HAP-1 (cell line): ENCODE measurements at regions not wholly inside any gene's neighbourhood (a gene's known extent, or its start where the extent isn't known, plus 50 kb on each side); places are given as distances from the start of the nearest gene placed in this dataset.
A peak's percentile ranks its signal among the peaks of the same experiment; 100 is the strongest.

ENCODE experiments used
- DNase-seq, 2 experiments: peaks; one replicate each; pipeline ENCODE4 v3.0.0-alpha.2; 2016 to 2020; ENCODE audit warnings: low spot score in 2 of 2
- H3K27me3 ChIP-seq: fragments of 250-450 bp; sonication (Bioruptor Pico); 2 replicates; pipeline ENCODE4 v1.5.1; 2020; ENCODE audit warnings: low read depth, mild to moderate bottlenecking, moderate library complexity
- H3K36me3 ChIP-seq: fragments of 250-450 bp; sonication (Bioruptor Pico); replicated peaks from 2 replicates; pipeline ENCODE4 v1.5.1; 2020; ENCODE audit warnings: mild to moderate bottlenecking
- H3K4me1 ChIP-seq: fragments of 250-450 bp; sonication (Bioruptor Pico); 2 replicates; pipeline ENCODE4 v1.5.1; 2020; ENCODE audit warnings: mild to moderate bottlenecking
- H3K4me3 ChIP-seq: fragments of 250-450 bp; sonication (Bioruptor Pico); 2 replicates; pipeline ENCODE4 v1.5.1; 2020; ENCODE audit warnings: mild to moderate bottlenecking, moderate library complexity
- H3K9me3 ChIP-seq: fragments of 250-450 bp; sonication (Bioruptor Pico); 2 replicates; pipeline ENCODE4 v1.5.1; 2020; ENCODE audit warnings: mild to moderate bottlenecking, moderate library complexity
- in situ Hi-C: fragments of 300-500 bp; cut with MboI; formaldehyde crosslinking; loops from 3 replicates; pipeline ENCODE4 v1.14.3; 2020; ENCODE audit warnings: low sequenced_read_pairs, inconsistent platforms, mixed read lengths

DNA sequence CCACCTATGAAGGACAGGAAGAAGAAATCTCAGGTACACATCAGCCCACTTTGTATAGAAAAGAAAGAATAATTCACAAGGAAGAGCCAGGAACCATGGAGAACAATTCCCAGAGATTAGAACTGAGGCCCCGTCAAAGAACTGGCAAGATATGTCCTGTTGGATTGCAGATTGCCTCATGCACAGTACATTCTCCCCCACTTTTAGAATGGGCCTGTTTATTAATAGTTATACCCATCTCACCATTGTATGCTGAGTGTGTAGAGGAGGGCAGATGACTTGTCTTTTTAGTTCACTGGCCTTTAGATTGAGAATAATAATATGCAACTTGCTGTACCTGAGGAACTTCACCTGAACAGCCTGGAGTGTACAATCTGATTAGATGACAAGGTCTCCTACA, 315.6 kb upstream of the HAND2 start:
- Histone ChIP-seq H3K27me3 (no peaks in the 10 kb centered on the region), H3K9me3 (no peaks in the 10 kb centered on the region; the same call in 1 of the 2 replicates), H3K4me1 (no peaks in the 10 kb centered on the region), H3K36me3 (no peaks in the 10 kb centered on the region), H3K4me3 (no peak overlapping the region)
- in situ Hi-C loops = no loop called here
- no peak for DNase-seq

GRCh38 chr4:173839865-173840264, 309.8 kb upstream of the HAND2 start:
- no peaks in the 10 kb centered on the region for H3K36me3 ChIP-seq
- H3K4me3 ChIP-seq = no peak overlapping the region
- in situ Hi-C loops = no loop called here
- H3K27me3 ChIP-seq = no peaks in the 10 kb centered on the region
- H3K4me1 ChIP-seq = peaks cover 7% of the 10 kb centered on the region
- H3K9me3 ChIP-seq = no peaks in the 10 kb centered on the region; the same call in 1 of the 2 replicates
- DNase-seq = no peak

GRCh38 chr4:173837517-173837916, 307.5 kb upstream of the HAND2 start:
- in situ Hi-C loops = no loop called here
- no peak overlapping the region for H3K4me3 ChIP-seq
- no peaks in the 10 kb centered on the region for H3K36me3 ChIP-seq
- no peaks in the 10 kb centered on the region for H3K27me3 ChIP-seq
- no peaks in the 10 kb centered on the region for H3K9me3 ChIP-seq
- no peak for DNase-seq
- peaks cover 7% of the 10 kb centered on the region for H3K4me1 ChIP-seq

DNA sequence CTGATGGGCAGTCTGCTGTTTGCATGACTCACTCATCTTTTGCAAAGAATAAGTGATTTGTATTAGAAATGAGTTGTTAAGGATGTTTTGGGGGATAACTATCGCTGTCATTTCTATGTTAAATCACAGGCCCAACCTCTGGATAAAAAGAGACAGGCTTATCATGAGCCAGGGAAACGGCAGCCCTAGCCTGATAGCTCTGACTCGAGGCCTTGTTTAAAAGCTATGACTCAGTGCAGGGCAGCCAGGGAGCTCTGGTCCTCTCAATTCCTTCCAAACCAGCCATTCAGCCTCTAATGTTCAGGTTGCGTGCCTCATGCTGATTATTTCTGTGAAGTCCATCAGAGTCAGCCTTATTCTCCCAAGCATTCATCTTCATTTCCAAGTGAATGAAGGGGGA, 305.9 kb upstream of the HAND2 start:
- H3K4me3 ChIP-seq = no peak overlapping the region
- H3K9me3 ChIP-seq = no peaks in the 10 kb centered on the region
- H3K27me3 ChIP-seq = no peaks in the 10 kb centered on the region
- peaks cover 7% of the 10 kb centered on the region for H3K4me1 ChIP-seq
- no peaks in the 10 kb centered on the region for H3K36me3 ChIP-seq
- peak; percentile 68 to 80 for DNase-seq
- in situ Hi-C loops = no loop called here

GRCh38 chr4:173834151-173834550, 304.1 kb upstream of the HAND2 start:
- Histone ChIP-seq H3K36me3 (no peaks in the 10 kb centered on the region), H3K9me3 (no peaks in the 10 kb centered on the region), H3K4me3 (no peak overlapping the region), H3K27me3 (no peaks in the 10 kb centered on the region), H3K4me1 (peaks cover 7% of the 10 kb centered on the region)
- in situ Hi-C loops = no loop called here
- no peak for DNase-seq

GRCh38 chr4:173829565-173829964, 299.5 kb upstream of the HAND2 start:
- no peak for DNase-seq
- H3K9me3 ChIP-seq = no peaks in the 10 kb centered on the region
- no peaks in the 10 kb centered on the region for H3K36me3 ChIP-seq
- no peaks in the 10 kb centered on the region for H3K27me3 ChIP-seq
- H3K4me3 ChIP-seq = no peak overlapping the region
- no peaks in the 10 kb centered on the region for H3K4me1 ChIP-seq
- in situ Hi-C loops = no loop called here

DNA sequence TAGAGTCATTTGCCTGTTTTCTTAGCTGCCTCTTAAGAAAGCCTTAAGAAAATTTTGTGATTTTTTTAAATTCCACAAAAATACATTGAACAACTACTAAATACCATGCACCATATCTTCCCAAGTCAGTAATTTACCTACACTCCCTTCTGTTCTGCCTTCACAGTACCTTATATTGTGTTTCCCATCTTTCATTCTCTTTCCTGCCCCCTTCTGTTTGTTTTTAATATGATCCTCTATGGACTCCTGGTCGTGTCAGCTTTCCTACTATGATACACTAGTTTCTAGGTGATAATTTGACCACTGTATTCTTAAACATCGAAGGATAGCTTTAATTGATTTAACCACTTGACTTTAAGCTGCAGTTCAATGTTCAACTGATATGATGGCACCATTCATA, 297.7 kb upstream of the HAND2 start:
- no peak for DNase-seq
- no peak overlapping the region for H3K4me3 ChIP-seq
- in situ Hi-C loops = no loop called here
- no peaks in the 10 kb centered on the region for H3K27me3 ChIP-seq
- no peaks in the 10 kb centered on the region for H3K4me1 ChIP-seq
- no peaks in the 10 kb centered on the region for H3K36me3 ChIP-seq
- H3K9me3 ChIP-seq = no peaks in the 10 kb centered on the region

GRCh38 chr4:173821876-173822275, 291.8 kb upstream of the HAND2 start:
- no peak overlapping the region for H3K4me3 ChIP-seq
- H3K36me3 ChIP-seq = no peaks in the 10 kb centered on the region
- in situ Hi-C loops = no loop called here
- H3K9me3 ChIP-seq = no peaks in the 10 kb centered on the region
- peaks cover 6% of the 10 kb centered on the region; the same call in 1 of the 2 replicates for H3K27me3 ChIP-seq
- no peak for DNase-seq
- H3K4me1 ChIP-seq = no peaks in the 10 kb centered on the region

DNA sequence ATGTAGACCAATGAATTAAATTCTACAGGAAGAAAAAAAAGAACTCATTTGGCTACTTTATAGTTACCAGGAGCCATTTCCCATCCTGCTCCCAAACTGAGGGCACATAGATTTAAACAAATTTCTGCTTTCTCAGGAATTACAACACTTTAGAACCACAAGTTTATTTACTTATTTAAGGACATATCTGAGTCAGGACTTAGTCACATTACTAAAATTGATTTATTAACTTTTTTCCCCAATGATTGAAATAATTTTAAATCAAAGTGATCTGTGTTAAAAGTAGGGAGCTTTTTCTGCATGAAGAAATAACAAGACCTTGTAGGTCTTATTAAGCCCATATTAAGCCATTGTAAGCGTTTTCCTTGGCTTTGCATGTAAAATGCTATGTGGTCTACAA, 291.0 kb upstream of the HAND2 start:
- Histone ChIP-seq H3K4me3 (no peak overlapping the region), H3K27me3 (peaks cover 6% of the 10 kb centered on the region; the same call in 1 of the 2 replicates), H3K36me3 (no peaks in the 10 kb centered on the region), H3K9me3 (no peaks in the 10 kb centered on the region), H3K4me1 (no peaks in the 10 kb centered on the region)
- in situ Hi-C loops = no loop called here
- no peak for DNase-seq

- Histone ChIP-seq H3K36me3 (no peaks in the 10 kb centered on the region), H3K9me3 (no peaks in the 10 kb centered on the region), H3K4me3 (no peak overlapping the region), H3K4me1 (no peaks in the 10 kb centered on the region), H3K27me3 (no peaks in the 10 kb centered on the region; the same call in 1 of the 2 replicates)
- in situ Hi-C loops = no loop called here
- no peak for DNase-seq
Measured at GRCh38 chr4:173807347-173807746, 277.3 kb upstream of the HAND2 start.

DNA sequence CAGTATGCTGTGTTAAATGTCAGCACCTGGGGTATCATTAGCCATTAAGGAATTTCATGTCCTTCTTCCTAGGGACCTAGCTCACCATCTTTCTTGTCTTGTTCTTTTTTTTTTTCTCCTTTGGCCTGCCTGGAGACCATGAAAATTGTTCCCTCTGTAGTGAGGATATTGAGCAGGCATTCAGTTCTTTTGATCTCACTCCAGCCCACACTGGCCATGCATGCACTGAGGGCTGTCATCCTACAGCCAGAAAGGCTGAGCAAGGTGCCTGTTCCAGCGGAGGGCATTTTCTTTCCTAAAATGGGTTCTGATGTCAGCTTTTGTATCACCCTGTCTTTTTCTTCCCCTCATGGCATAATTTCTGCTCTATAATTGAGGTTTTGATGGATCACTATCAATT, 275.9 kb upstream of the HAND2 start:
- Histone ChIP-seq H3K4me1 (no peaks in the 10 kb centered on the region), H3K36me3 (no peaks in the 10 kb centered on the region), H3K27me3 (no peaks in the 10 kb centered on the region; the same call in 1 of the 2 replicates), H3K4me3 (no peak overlapping the region), H3K9me3 (no peaks in the 10 kb centered on the region)
- in situ Hi-C loops = no loop called here
- no peak for DNase-seq

DNA sequence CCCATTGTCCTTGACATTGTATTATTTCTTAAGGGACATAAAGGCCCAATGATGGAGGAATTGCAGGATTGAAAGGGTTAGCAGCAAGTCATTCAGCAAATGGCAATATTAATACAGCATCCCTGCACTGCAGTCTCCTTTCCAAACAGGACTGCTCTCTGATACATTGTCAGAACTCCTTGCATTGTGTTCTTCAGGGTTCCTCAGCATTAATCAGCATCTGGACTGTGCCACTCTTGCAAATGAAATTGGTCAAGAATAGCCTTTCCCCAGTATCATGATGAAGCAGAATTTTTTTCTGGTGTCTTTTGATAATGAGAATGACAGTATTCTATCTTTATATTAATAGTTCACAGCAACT, 272.6 kb upstream of the HAND2 start:
- H3K9me3 ChIP-seq = no peaks in the 10 kb centered on the region
- H3K36me3 ChIP-seq = no peaks in the 10 kb centered on the region
- H3K27me3 ChIP-seq = no peaks in the 10 kb centered on the region
- H3K4me1 ChIP-seq = no peaks in the 10 kb centered on the region
- in situ Hi-C loops = no loop called here
- no peak for DNase-seq
- no peak overlapping the region for H3K4me3 ChIP-seq

DNA sequence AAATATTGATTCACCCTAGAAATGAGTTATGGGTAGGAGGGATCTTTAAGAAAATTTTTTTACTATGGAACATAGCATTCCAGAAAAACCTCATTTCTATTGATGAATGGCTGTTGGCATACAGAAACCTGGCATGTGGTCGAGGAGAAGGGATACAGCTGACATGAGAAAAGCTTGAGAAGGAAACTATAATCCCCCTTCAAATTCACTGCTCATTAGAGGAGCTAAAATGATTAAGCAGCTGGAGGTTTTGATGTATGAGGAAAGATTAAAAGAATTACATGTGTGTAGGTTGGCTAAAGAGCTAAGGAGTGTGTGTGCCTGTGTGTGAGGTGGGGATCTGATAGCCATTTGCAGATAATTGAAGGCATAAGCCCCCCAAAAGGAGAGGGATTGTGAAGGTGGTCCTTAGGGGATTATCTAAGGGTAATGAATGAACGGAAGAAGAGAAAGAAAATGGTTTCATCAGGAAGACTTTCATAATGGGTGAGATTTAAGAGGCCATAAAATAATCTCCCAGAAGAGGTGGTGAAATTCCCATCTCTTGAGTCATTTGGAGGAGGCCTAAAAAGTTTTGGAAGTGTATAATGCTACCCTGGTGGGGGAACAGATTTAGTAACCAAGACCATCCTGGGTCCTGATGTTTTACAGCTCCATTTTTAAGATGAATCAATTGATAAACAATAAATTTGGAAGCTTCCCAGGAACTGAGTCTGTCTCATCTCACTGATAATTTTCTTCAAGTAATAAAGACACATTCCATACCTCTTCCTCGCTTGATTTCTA, 272.0 kb upstream of the HAND2 start:
- in situ Hi-C loops = no loop called here
- no peak for DNase-seq
- Histone ChIP-seq H3K9me3 (no peaks in the 10 kb centered on the region), H3K27me3 (no peaks in the 10 kb centered on the region), H3K4me1 (no peaks in the 10 kb centered on the region), H3K4me3 (no peak overlapping the region), H3K36me3 (no peaks in the 10 kb centered on the region)

DNA sequence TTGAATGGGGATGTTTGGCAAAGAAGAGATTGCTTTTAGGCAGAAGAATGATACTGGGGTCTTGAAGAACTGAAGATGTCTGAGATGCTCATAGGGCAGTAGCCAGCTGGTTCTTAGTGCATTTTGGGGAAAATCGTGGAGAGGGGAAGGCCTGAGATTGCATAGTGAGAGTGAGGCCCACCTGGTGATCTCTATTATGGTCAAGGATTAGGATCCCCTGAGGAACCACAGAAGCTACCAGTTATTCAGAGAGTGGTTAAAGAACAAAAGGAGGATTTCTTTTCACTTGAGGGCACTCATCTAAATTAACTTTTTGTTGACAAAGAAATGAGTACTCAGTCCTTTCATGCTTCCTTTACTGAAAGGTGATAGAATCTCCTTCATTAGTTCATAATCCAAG, 271.3 kb upstream of the HAND2 start:
- Histone ChIP-seq H3K9me3 (no peaks in the 10 kb centered on the region), H3K4me3 (no peak overlapping the region), H3K36me3 (no peaks in the 10 kb centered on the region), H3K4me1 (no peaks in the 10 kb centered on the region), H3K27me3 (no peaks in the 10 kb centered on the region)
- in situ Hi-C loops = no loop called here
- peak in 1 of 2 experiments; percentile 2 for DNase-seq

- Histone ChIP-seq H3K4me1 (no peaks in the 10 kb centered on the region), H3K27me3 (no peaks in the 10 kb centered on the region), H3K4me3 (no peak overlapping the region), H3K36me3 (no peaks in the 10 kb centered on the region), H3K9me3 (no peaks in the 10 kb centered on the region)
- in situ Hi-C loops = no loop called here
- DNase-seq = no peak
Measured at GRCh38 chr4:173797296-173797695, 267.3 kb upstream of the HAND2 start.
